Stomach (tissue), 8 donors: ENCODE measurements at regions not wholly inside any gene's neighbourhood (a gene's known extent, or its start where the extent isn't known, plus 50 kb on each side); places are given as distances from the start of the nearest gene placed in this dataset.
A peak's percentile ranks its signal among the peaks of the same experiment; 100 is the strongest.

Experiments used
- DNase-seq, 2 donors: peaks; one replicate each; pipeline versions ENCODE4 v3.0.0 to v3.0.0-alpha.2; 2013 to 2019
- H3K27ac ChIP-seq, 5 donors: fragments of 200-600 bp in 4 of 5; sonication (generic) in 4 of 5; one replicate each; pipeline ENCODE4 v1.5.1; 2013 to 2019; ENCODE audit warnings: mild to moderate bottlenecking in 1 of 5, moderate library complexity in 1 of 5
- H3K27me3 ChIP-seq, 3 donors: fragments of 200-600 bp; sonication (generic); one replicate each; pipeline ENCODE4 v1.5.1; 2017 to 2019; ENCODE audit warnings: mixed run types in 1 of 3
- H3K36me3 ChIP-seq, 4 donors: fragments of 200-600 bp; sonication (generic); 1 replicate in 3 of 4; 2 replicates in 1 of 4; pipeline ENCODE4 v1.5.1; 2016 to 2019
- H3K4me1 ChIP-seq, 4 donors: fragments of 200-600 bp; sonication (generic); one replicate each; pipeline ENCODE4 v1.5.1; 2016 to 2019
- H3K4me3 ChIP-seq, 4 donors: fragments of 200-600 bp; sonication (generic) in 3 of 4; one replicate each; pipeline ENCODE4 v1.5.1; 2016 to 2019; ENCODE audit warnings: mild to moderate bottlenecking in 1 of 4
- H3K9me3 ChIP-seq, 4 donors: fragments of 200-600 bp; sonication (generic); one replicate each; pipeline ENCODE4 v1.5.1; 2016 to 2019
- CTCF ChIP-seq, 7 experiments: fragments of 450-650 bp in 4 of 7; fragments of 200-600 bp in 3 of 7; sonication (generic) in 3 of 7; IDR thresholded peaks; one replicate each; pipeline ENCODE4 v1.5.1; 2016 to 2019; ENCODE audit warnings: antibody characterized with exemption in 7 of 7, control low read depth in 2 of 7, mild to moderate bottlenecking in 1 of 7
- EP300 ChIP-seq: sonication (generic); formaldehyde crosslinking; IDR thresholded peaks from one replicate; pipeline ENCODE4 v1.6.1; 2017; ENCODE audit warnings: antibody characterized with exemption
- POLR2A ChIP-seq, 4 donors: fragments of 450-650 bp; IDR thresholded peaks; one replicate each; pipeline ENCODE4 v1.6.1; 2016; ENCODE audit warnings: antibody characterized with exemption in 4 of 4, control low read depth in 2 of 4, mild to moderate bottlenecking in 1 of 4, moderate library complexity in 1 of 4
- POLR2AphosphoS5 ChIP-seq, 3 donors: sonication (generic); formaldehyde crosslinking; IDR thresholded peaks; one replicate each; pipeline ENCODE4 v1.6.1; 2016; ENCODE audit warnings: antibody characterized with exemption in 3 of 3
- WGBS, 5 donors: extraction: QIAGEN DNeasy Blood & Tissue Kit in 3 of 5; methylation state at CpG; one replicate each; pipeline versions ENCODE4 v1.1.5 to v1.1.7; 2013 to 2018; 5-methylcytosine and 5-hydroxymethylcytosine counted together
- intact Hi-C: fragments of 100-400 bp; cut with DNase I; formaldehyde crosslinking; loops from one replicate; pipeline ENCODE4 v1.15.1; 2023; ENCODE audit warnings: low total_unique reads
- donor health status: healthy with polysubstance abuse.
- donor health status: Bipolar disorder and iron deficiency.
- donor health status: healthy.

GRCh38 chr16:86930001-86930400, 351.7 kb downstream of the FOXL1 start:
- intact Hi-C loops, result no loop called here
- H3K27ac ChIP-seq, result no peak overlapping the region
- peaks cover 0 to 91% (median 28%) of the 10 kb centered on the region in 3 donors for H3K27me3 ChIP-seq
- H3K4me1 ChIP-seq, result peaks cover 0 to 28% (median 17%) of the 10 kb centered on the region in 4 donors
- no peaks in the 10 kb centered on the region for H3K36me3 ChIP-seq
- 73 to 79% (median 78%) methylated on average over 8 of the region's 8 CpGs for WGBS, 5 donors
- TF ChIP-seq POLR2A (IDR thresholded peaks at IDR 0.05) (no peak), CTCF (IDR thresholded peaks at IDR 0.05) (no peak), EP300 (no peak), POLR2AphosphoS5 (IDR thresholded peaks at IDR 0.05) (no peak)
- DNase-seq, result no peak
- H3K9me3 ChIP-seq, result peaks cover 0 to 3% (median 0%) of the 10 kb centered on the region in 4 donors
- H3K4me3 ChIP-seq, result no peak overlapping the region

GRCh38 chr16:86930663-86931373, 352.5 kb downstream of the FOXL1 start:
- intact Hi-C loops, result no loop called here
- WGBS, 5 donors, result 62 to 72% (median 68%) methylated on average over 9 of the region's 9 CpGs
- peaks cover 0 to 91% (median 28%) of the 10 kb centered on the region in 3 donors for H3K27me3 ChIP-seq

GRCh38 chr16:86931410-86931941, 353.1 kb downstream of the FOXL1 start:
- H3K27me3 ChIP-seq, result peaks cover 0 to 91% (median 25%) of the 10 kb centered on the region in 3 donors

More at GRCh38 chr16:86930663-86931373, 352.5 kb downstream of the FOXL1 start:
- peaks cover 0 to 28% (median 13%) of the 10 kb centered on the region in 4 donors for H3K4me1 ChIP-seq
- DNase-seq, result no peak
- TF ChIP-seq POLR2A (IDR thresholded peaks at IDR 0.05) (no peak), POLR2AphosphoS5 (IDR thresholded peaks at IDR 0.05) (no peak), EP300 (no peak), CTCF (IDR thresholded peaks at IDR 0.05) (no peak)
- H3K4me3 ChIP-seq, result no peak overlapping the region
- H3K9me3 ChIP-seq, result peaks cover 0 to 3% (median 0%) of the 10 kb centered on the region in 4 donors
- H3K27ac ChIP-seq, result peak overlapping the region in 1 of 5 donors; percentile 43
- no peaks in the 10 kb centered on the region for H3K36me3 ChIP-seq

More at GRCh38 chr16:86931410-86931941, 353.1 kb downstream of the FOXL1 start:
- peak overlapping the region in 1 of 4 donors; percentile 1 for H3K4me3 ChIP-seq
- peaks cover 0 to 3% (median 0%) of the 10 kb centered on the region in 4 donors for H3K9me3 ChIP-seq
- no peak for TF ChIP-seq EP300
- TF ChIP-seq POLR2AphosphoS5 (IDR thresholded peaks at IDR 0.05), result no peak
- no peak for TF ChIP-seq POLR2A (IDR thresholded peaks at IDR 0.05)
- TF ChIP-seq CTCF (IDR thresholded peaks at IDR 0.05), result no peak
- WGBS, 5 donors, result 33 to 48% (median 36%) methylated on average over 22 to 26 of the region's 26 CpGs
- H3K4me1 ChIP-seq, result peaks cover 0 to 28% (median 13%) of the 10 kb centered on the region in 4 donors
- no peaks in the 10 kb centered on the region for H3K36me3 ChIP-seq
- intact Hi-C loops, result no loop called here
- DNase-seq, result peak in 1 of 2 donors; percentile 79
- H3K27ac ChIP-seq, result peak overlapping the region in 2 of 5 donors; percentile 19 to 43
